Chondrocyte (in vitro differentiated cells): ENCODE measurements at regions not wholly inside any gene's neighbourhood (a gene's known extent, or its start where the extent isn't known, plus 50 kb on each side); places are given as distances from the start of the nearest gene placed in this dataset.

ENCODE experiments used
- DNase-seq: peaks from one replicate; pipeline ENCODE4 v3.0.0; 2021; ENCODE audit warnings: mixed read lengths, low spot score
- H3K27ac Mint-ChIP-seq: one replicate; pipeline ENCODE4 v1.8.0; 2021; ENCODE audit warnings: mild to moderate bottlenecking, moderate library complexity, mixed read lengths; ENCODE audit not compliant: unreplicated experiment
- H3K27me3 Mint-ChIP-seq: 2 replicates; pipeline ENCODE4 v1.8.0; 2021; ENCODE audit warnings: low read depth, mixed read lengths
- H3K36me3 Mint-ChIP-seq: 2 replicates; pipeline ENCODE4 v1.8.0; 2021; ENCODE audit warnings: low read depth, mixed read lengths
- H3K4me1 Mint-ChIP-seq: 2 replicates; pipeline ENCODE4 v1.8.0; 2021; ENCODE audit warnings: low read depth, mild to moderate bottlenecking, mixed read lengths
- H3K4me3 Mint-ChIP-seq: one replicate; pipeline ENCODE4 v1.8.0; 2021; ENCODE audit warnings: mild to moderate bottlenecking, moderate library complexity, mixed read lengths; ENCODE audit not compliant: unreplicated experiment
- H3K9me3 Mint-ChIP-seq: 2 replicates; pipeline ENCODE4 v1.8.0; 2021; ENCODE audit warnings: low read depth, mixed read lengths
- CTCF ChIP-seq: fragments of 200-600 bp; sonication (generic); IDR thresholded peaks from 2 replicates; pipeline ENCODE4 v1.5.0; 2021; ENCODE audit warnings: antibody characterized with exemption, mild to moderate bottlenecking, moderate library complexity

- H3K36me3 Mint-ChIP-seq, result no peaks in the 10 kb centered on the region
- no peak overlapping the region for H3K27ac Mint-ChIP-seq
- TF ChIP-seq CTCF, result no peak
- H3K4me1 Mint-ChIP-seq, result no peaks in the 10 kb centered on the region
- no peak for DNase-seq
- peaks cover 23% of the 10 kb centered on the region for H3K27me3 Mint-ChIP-seq
- H3K9me3 Mint-ChIP-seq, result no peaks in the 10 kb centered on the region
- H3K4me3 Mint-ChIP-seq, result no peak overlapping the region
Observed at GRCh38 chr11:97993562-97993961, 1027.2 kb upstream of the CNTN5 start.

DNA sequence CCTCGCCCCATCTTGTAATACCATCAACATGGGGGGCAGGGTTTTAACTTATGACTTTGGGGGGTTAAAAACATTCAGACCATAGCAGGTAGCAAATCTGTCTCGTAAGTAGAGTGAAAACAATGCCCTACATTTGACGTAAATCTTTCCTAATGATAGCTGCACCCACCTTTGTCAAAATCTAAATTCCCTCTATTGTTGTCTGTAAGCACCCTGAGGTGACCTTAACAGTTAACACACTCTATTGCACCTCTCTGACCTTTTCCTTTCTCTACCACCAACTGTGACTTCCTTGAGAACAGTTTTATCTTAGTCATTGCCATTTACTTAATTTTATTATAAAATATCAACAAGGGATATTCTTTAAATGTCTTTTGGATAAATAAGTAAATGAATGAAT is 1024.9 kb upstream of the CNTN5 start:
- no peak for DNase-seq
- Mint-ChIP-seq H3K9me3 (no peaks in the 10 kb centered on the region), H3K4me1 (no peaks in the 10 kb centered on the region), H3K4me3 (no peak overlapping the region), H3K27ac (no peak overlapping the region), H3K27me3 (peaks cover 27% of the 10 kb centered on the region), H3K36me3 (no peaks in the 10 kb centered on the region)
- no peak for TF ChIP-seq CTCF

- Mint-ChIP-seq H3K9me3 (no peaks in the 10 kb centered on the region), H3K36me3 (no peaks in the 10 kb centered on the region)
Observed at GRCh38 chr11:97996762-97997161, 1024.0 kb upstream of the CNTN5 start.

GRCh38 chr11:98003606-98004371 is 1017.0 kb upstream of the CNTN5 start:
- H3K4me1 Mint-ChIP-seq, result no peaks in the 10 kb centered on the region
- no peak overlapping the region for H3K4me3 Mint-ChIP-seq
- DNase-seq, result no peak
- no peaks in the 10 kb centered on the region for H3K36me3 Mint-ChIP-seq
- H3K27ac Mint-ChIP-seq, result no peak overlapping the region
- TF ChIP-seq CTCF, result no peak
- H3K9me3 Mint-ChIP-seq, result no peaks in the 10 kb centered on the region
- H3K27me3 Mint-ChIP-seq, result peaks cover 38% of the 10 kb centered on the region

More at GRCh38 chr11:97996762-97997161, 1024.0 kb upstream of the CNTN5 start:
- H3K27me3 Mint-ChIP-seq, result peaks cover 30% of the 10 kb centered on the region
- no peaks in the 10 kb centered on the region for H3K4me1 Mint-ChIP-seq
- no peak overlapping the region for H3K4me3 Mint-ChIP-seq
- no peak for TF ChIP-seq CTCF
- DNase-seq, result no peak
- no peak overlapping the region for H3K27ac Mint-ChIP-seq

- Mint-ChIP-seq H3K9me3 (no peaks in the 10 kb centered on the region), H3K27ac (no peak overlapping the region), H3K4me1 (no peaks in the 10 kb centered on the region), H3K4me3 (no peak overlapping the region), H3K27me3 (peaks cover 24% of the 10 kb centered on the region), H3K36me3 (no peaks in the 10 kb centered on the region)
- DNase-seq, result no peak
- no peak for TF ChIP-seq CTCF
Observed at GRCh38 chr11:98007072-98007471, 1013.7 kb upstream of the CNTN5 start.
